GM19023 (cell line): ENCODE measurements at regions not wholly inside any gene's neighbourhood (a gene's known extent, or its start where the extent isn't known, plus 50 kb on each side); places are given as distances from the start of the nearest gene placed in this dataset.

Source experiments
- ATAC-seq: cut with Tn5 transposase; IDR thresholded peaks from one replicate; pipeline ENCODE4 v1.9.1; 2021; ENCODE audit warnings: mild to moderate bottlenecking, moderate library complexity; ENCODE audit not compliant: unreplicated experiment

- no peak for ATAC-seq
Observed at GRCh38 chr18:4858379-4859127, 338.5 kb downstream of the AKAIN1 start.

- ATAC-seq = no peak
Observed at GRCh38 chr18:4854671-4855070, 342.4 kb downstream of the AKAIN1 start.

- no peak for ATAC-seq
Observed at GRCh38 chr18:4851301-4851976, 345.6 kb downstream of the AKAIN1 start.

GRCh38 chr18:4847056-4847455 lies 350.0 kb downstream of the AKAIN1 start:
- ATAC-seq = no peak

GRCh38 chr18:4844320-4844719 lies 352.7 kb downstream of the AKAIN1 start:
- ATAC-seq = no peak

GRCh38 chr18:4843771-4844170 lies 353.3 kb downstream of the AKAIN1 start:
- ATAC-seq = no peak

- ATAC-seq = no peak
Observed at GRCh38 chr18:4842751-4843150, 354.3 kb downstream of the AKAIN1 start.

GRCh38 chr18:4842287-4842686 lies 354.8 kb downstream of the AKAIN1 start:
- no peak for ATAC-seq

GRCh38 chr18:4839639-4840038 lies 357.4 kb downstream of the AKAIN1 start:
- ATAC-seq = no peak

- ATAC-seq = no peak
Observed at GRCh38 chr18:4836141-4836540, 360.9 kb downstream of the AKAIN1 start.

- ATAC-seq = no peak
Observed at GRCh38 chr18:4831791-4832375, 365.2 kb downstream of the AKAIN1 start.

- no peak for ATAC-seq
Observed at GRCh38 chr18:4831127-4831526, 365.9 kb downstream of the AKAIN1 start.

GRCh38 chr18:4823091-4823490 lies 368.0 kb upstream of the DLGAP1 start:
- no peak for ATAC-seq

- ATAC-seq = no peak
Observed at GRCh38 chr18:4821801-4822200, 366.7 kb upstream of the DLGAP1 start.

- ATAC-seq = no peak
Observed at GRCh38 chr18:4817665-4818064, 362.6 kb upstream of the DLGAP1 start.

- ATAC-seq = no peak
Observed at GRCh38 chr18:4813708-4814107, 358.6 kb upstream of the DLGAP1 start.

- no peak for ATAC-seq
Observed at GRCh38 chr18:4808891-4809290, 353.8 kb upstream of the DLGAP1 start.

- no peak for ATAC-seq
Observed at GRCh38 chr18:4807604-4808293, 352.6 kb upstream of the DLGAP1 start.

GRCh38 chr18:4806331-4806730 lies 351.2 kb upstream of the DLGAP1 start:
- no peak for ATAC-seq

GRCh38 chr18:4802296-4802695 lies 347.2 kb upstream of the DLGAP1 start:
- no peak for ATAC-seq

- no peak for ATAC-seq
Observed at GRCh38 chr18:4801151-4801550, 346.0 kb upstream of the DLGAP1 start.
